ENCODE measurements at regions not wholly inside any gene's neighbourhood (a gene's known extent, or its start where the extent isn't known, plus 50 kb on each side); places are given as distances from the start of the nearest gene placed in this dataset.

DNA sequence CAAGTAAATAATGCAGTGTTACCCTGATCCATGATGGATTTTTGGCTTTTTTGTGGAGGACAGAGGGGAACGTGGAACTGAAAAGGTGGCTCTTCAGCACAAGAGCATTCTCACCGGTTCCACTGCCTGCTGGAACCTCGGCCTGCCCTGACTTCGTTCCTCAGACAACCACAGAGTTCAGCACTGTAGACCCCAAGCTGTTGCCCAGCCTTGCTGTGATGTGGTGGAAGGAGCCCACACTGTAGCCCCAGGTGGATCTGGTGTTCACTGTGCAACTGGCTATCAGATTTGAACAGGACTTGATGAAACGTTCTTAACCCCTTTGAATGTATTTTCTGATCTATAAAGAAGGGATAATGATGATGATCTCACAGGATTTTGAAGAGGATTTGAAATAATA, 293.5 kb downstream of the TRIB2 start:
- no peak for DNase-seq (ENCODE audit: low read depth in 2 of 2)

DNA sequence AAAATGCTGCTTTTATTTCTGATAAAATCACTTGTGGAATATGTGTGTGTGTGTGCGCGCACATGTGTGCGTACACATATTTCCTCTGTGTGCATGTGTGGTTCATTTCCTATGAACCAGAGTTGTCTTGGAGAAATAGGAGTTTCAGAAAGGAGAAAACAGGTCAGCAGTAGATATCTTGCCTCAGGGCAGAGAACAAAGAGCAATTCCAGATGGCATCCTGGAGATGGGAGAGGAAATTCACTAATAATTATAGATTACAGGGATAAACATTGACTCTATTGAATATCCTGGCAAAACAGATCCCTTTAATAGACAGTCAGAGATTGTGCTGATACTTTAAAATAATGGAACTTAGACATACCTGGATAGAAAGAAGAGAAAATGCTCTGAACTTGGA, 298.0 kb downstream of the TRIB2 start:
- no peak for DNase-seq (ENCODE audit: low read depth in 2 of 2)

DNA sequence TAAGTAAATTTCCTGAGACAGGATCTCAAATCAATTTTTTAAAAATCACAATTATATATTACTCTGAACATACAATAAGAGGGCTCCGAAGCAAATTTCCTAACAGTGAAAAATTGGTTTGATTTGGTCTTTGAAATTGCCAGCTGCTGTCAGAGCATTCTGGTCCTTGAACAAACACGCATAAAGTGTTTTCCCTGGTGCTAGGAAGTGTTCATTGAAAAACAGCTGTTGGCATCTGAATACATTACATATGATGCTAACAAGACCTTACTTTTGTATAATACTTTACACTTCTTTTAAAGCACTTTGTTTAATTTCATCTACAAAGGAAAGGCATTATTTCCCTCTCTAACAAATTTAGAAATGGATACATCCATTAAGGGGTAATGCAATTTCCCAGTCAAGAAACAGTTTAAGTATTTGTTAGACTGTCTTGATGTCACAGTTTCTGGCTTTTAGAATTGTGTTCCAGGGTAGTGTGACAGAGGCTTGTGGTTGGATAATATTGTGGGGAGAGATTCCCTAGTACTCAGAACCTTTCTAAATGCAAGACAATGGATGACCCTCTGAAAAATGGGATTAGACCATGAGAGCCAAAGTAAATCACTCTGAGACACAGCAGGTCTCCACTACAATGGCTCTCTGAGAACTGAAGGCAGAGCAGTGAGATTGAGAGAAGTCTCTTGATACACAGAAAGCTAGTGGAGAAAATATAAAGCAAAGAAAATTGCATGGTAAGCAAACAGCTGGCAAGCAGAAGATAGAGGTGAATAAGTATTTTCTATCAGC, 299.0 kb downstream of the TRIB2 start:
- no peak for DNase-seq (ENCODE audit: low read depth in 2 of 2)

DNA sequence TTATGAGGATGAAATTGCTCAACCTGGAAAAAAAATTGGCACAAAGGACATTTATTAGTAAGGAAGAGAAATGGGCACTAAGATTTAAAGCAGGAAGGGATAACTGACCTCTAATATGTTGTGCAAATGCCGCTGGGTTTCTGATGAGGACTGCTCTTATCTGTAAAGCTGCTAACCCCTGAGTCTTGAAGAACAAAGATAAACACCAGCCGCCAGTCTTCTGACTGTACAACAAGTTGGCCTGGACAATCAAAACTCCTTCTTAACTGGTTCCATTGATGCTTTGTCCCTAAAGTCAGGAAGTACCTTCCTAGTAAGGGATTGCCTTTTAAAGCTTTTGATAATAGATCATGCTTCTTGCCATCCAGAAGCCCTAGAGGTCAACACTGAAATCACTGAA, 301.8 kb downstream of the TRIB2 start:
- DNase-seq (ENCODE audit: low read depth in 2 of 2), result no peak

DNA sequence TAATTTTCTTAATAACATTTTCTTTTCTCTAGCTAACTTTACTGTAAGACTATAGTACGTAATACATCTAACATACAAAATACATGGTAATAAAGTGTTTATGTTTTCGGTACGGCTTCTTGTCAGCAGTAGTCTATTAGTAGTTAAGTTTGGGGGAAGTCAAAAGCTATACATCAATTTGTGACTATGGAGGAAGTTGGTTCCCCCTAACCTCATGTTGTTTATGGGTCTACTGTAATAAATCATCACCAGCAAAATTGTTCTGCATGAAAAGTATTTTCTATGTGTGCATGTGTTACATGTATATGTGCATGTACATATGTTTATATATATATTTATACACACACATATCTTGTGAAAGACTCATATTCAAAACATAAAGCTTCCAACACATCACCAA, 303.0 kb downstream of the TRIB2 start:
- no peak for DNase-seq (ENCODE audit: low read depth in 2 of 2)

DNA sequence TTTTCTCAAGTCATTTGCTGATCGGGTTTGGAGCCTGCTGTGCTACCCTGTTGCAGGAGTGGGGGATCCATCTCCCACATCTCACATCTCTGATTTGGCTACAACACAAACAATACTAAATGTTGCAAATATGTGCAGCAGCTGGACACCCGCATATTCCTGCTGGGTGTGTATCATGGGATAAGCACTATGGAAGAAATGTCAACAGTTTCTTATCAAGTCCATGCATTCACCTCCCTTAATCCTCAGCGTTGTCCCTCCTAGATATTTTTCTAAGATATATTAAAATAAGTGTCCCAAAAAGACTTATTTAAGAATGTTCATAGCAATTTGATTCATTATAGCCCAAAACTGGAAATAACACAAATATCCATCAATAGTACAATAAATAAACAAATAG, 303.7 kb downstream of the TRIB2 start:
- DNase-seq (ENCODE audit: low read depth in 2 of 2), result no peak

DNA sequence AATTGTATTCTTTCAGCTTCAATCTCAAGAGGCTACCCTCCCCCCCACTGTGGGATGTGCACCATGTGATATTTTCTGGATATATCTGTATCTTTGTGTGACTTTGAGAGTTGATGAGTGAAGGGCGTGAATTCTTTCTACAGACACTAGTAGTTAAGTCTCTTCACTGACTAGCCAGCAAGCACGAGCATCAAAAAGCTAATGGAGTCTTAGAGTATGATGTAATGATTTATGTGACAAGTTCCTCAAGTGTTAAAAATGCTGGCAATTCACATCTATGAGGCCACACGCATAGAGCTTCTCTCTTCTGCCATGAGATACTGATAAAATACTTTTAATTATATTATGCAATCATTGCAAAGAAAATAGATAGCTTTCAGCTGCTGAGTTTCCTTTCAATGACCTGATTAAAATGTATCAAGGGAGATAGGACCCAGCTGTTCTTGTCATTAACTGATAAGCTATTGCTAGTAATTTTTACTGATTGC, 304.8 kb downstream of the TRIB2 start:
- DNase-seq (ENCODE audit: low read depth in 2 of 2), result no peak

DNA sequence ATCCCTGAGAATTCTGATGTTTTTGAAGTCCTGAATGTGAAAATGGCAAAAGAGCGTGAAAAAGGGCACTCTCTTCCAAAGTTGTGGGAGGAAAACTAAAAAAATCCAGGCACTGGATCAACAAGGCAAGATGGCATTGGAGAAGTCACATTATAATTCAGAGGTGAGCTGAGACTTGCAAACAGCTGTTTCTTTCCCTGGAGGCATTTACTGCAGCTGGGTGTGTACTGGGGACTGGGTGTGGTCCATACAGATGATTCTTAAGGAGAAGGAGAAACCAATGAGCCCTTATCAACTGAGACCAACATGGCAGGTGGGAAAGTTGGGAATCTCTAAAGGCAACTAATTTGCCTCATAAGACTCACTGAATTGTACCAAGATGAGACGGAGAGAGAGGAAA, 313.9 kb downstream of the TRIB2 start:
- DNase-seq (ENCODE audit: low read depth in 2 of 2), result no peak

DNA sequence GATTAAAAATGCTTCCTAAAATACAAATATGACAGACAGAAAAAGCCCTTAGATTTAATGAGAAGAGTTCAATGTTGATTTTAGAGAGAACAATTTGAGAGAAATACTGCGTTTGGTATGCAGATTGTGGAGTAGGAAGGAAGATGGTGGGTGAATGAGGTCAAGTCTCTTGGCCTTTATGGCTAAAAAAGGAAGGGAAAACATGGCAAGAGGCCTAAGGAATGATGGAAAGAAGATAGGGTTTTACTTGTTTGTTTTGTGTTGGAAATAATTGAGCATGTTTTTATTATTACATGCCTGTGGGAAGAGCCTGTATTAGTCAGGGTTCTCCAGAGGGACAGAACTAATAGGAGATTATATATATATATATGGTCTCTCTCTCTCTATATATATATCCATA, 318.1 kb downstream of the TRIB2 start:
- DNase-seq (ENCODE audit: low read depth in 2 of 2), result no peak

DNA sequence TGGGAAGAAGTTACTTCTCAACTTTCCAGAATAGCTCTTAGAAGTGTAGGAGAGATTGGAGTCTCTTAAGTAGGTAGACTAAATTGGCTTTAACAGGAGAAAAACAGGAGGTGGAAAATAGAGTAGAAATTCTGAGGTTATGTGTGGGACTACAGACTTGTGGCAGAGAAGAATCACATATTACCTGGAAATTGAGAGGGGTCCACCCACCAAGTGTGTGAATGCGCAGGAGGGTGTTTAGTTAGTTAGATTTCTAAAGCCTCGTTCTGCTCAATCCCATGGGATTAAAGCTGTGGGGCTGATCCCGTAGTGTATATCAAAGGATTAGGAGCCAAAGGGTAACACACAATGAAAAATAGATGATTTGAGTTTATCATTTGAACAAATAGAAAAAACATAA, 319.1 kb downstream of the TRIB2 start:
- no peak for DNase-seq (ENCODE audit: low read depth in 2 of 2)

DNA sequence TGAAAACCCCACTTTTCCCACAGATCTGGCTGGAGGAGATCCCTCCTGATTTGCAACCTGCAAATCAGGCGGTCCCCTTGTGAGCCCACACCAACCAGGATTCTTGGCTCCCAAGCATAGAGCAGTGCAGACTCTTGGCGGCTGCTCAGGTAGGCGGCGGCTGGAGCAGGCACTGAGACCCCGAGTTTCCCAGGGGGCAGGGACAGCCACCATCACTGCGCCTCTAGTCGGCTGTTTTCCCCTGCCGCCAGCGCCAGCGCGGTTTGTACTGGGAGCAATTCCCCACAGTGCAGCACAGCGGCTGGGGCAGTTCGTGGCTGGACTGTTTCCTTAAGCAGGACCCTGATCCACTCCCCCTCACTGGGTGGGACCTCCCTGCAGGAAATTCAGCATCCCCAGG, 323.3 kb downstream of the TRIB2 start:
- DNase-seq (ENCODE audit: low read depth in 2 of 2), result no peak

DNA sequence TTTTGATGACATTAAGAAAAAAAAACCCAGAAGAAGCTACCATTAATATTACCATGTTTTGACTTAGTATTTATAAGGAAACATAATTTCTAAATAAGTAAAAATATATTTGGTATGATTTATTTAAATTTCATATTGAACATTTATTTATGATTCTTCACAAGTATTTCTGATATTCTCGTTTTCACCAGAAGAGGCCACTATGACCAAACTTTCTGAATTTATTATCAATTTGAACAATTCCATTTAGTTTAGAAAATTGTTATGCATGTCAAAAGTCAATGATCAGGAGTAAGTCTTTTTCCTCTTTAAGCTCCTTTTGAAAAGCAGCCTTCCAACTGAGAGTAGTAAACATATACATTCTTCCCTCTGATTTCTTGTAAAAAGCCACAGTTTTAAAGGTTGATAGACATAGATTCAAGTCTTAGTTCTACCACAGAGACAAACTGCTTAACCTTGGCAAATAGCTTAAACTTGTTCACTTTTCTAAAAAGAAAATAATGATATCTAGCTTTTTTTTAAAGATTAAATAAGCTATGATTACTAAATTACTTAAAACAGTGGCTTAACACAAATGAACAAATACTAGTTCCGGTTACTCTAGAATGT, 329.9 kb downstream of the TRIB2 start:
- DNase-seq (ENCODE audit: low read depth in 2 of 2), result no peak

DNA sequence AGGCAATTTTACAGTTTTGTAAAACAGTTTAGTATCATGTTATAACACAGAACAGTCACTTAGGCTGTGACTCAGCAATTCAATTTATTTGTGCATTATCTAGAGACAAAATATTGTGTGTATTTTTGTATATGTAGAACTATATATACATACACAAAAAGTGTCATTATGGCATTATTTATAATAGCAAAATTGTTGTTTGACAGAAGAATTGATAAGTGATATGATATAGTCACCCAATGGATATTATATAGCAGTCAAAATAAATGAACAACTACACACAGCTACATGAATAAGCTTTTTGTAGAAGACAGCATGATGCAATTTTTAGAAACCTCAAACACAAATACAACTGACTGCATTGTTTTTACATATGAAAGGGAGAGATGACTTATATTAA, 334.0 kb downstream of the TRIB2 start:
- no peak for DNase-seq (ENCODE audit: low read depth in 2 of 2)

DNA sequence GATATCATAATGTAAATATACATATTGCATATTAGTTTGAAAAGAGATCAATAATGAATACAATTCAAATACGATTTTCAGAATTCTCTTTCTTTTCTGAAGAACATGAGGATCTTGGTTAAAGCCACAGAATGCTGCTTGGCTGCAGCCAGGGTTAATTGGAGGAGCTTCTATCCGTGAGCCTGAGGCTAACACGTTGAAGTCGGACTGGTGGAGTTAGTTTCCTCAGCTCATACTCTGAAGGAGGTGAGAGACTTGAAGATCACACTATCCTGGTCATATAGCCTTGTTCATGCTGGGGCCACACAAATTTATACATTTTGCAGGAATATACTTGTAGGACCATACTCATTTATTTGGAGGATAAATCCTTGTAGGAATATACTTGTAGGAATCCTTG, 335.8 kb downstream of the TRIB2 start:
- DNase-seq (ENCODE audit: low read depth in 2 of 2), result no peak

DNA sequence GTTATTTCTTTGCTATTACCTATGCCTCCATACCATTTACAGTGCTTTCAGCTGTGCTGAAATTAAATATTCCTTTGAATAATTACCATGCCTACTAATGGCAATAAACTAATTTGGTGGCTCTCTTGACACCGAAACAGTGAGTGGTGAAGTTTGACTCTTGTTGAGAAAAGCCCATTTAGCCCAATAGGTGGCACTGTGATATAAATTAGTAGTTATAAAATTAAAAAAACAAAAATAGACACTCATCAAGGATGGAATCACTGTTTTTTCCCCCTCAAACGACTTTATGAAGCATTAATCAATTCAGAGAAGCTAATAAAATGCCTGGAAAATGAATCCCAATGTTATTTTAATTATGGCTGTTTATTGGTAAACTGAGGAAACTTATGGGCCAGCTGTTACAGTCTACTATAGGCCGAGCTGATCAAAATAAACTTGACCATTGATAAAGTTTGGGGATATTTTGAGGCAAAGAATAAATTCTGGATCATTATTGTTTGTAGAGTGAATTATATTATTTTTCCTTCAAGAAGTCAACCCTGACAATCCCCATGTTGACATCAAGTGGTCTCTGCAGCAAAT, 339.6 kb downstream of the TRIB2 start:
- no peak for DNase-seq (ENCODE audit: low read depth in 2 of 2)

DNA sequence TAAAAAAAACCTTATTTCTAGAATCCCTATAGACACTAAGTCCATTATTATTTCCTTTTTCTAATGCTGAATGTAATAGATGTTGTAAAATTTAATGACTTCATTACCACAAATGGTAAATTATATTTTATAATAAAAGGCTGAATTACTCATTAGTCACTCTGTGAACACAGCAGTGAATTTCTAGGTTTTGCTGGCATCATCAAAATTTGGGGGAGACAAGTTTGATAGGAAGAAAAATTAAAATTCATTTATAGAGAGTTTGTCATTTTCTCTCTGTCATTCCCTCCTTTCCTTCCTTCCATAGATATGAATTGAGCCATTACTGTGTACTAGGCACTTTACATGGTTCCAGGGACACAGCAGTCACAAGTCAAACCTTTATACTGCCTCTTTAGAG, 340.9 kb downstream of the TRIB2 start:
- DNase-seq (ENCODE audit: low read depth in 2 of 2), result no peak

DNA sequence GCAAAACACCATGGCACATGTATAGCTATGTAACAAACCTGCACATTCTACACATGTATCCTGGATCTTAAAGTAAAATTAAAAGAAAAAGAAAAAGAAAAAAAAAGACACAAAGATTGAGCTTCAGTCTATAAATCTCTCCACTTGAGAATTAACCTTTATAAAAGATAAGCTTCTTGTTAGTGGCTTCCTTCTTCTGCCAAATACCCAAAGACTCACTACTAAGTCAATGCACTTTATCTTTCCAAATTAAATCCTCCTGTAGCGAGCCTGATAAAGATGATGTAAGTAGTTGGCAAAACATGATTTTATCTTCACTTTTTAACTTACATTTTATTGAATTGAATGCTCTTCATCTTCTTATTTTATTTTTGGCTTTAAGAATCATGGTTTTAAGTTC, 349.9 kb downstream of the TRIB2 start:
- no peak for DNase-seq (ENCODE audit: low read depth in 2 of 2)

DNA sequence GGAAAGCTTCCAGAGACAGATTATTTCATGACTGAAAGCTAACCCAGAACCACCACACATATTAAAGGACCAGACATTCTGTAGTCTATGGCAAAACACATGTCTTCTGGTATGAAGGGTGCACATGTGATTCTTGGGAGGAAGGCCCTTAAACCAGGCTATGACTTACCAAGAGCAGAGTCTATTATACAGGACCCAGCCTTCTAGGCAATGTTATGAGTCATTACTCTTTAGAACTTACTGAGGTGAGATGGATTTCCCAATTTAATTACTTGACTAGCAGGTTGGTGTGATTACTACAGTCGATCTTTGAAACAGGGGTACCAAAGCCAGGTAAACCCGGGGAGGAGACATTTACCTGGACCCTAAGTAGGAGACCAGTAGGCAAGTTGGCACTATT, 350.8 kb downstream of the TRIB2 start:
- no peak for DNase-seq (ENCODE audit: low read depth in 2 of 2)

DNA sequence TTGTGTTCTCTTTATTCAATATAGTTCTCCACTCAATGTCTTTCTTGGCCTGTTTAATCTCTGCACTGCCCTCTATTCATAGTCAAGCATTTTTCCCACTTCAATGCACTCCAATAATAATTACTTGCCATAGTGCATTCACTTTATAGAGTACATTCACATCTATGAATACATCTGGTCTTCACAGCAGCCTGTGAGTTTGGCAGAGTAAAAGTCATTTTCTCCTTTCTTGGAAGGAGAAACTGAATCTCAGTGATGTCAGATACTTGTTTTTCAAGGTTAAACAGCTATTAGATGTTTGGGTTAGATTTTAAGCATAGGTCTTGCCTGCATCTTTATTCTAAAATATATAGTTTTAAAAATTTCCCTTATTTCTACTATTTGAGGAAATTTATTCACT, 373.2 kb downstream of the TRIB2 start:
- no peak for DNase-seq (ENCODE audit: low read depth in 2 of 2)

DNA sequence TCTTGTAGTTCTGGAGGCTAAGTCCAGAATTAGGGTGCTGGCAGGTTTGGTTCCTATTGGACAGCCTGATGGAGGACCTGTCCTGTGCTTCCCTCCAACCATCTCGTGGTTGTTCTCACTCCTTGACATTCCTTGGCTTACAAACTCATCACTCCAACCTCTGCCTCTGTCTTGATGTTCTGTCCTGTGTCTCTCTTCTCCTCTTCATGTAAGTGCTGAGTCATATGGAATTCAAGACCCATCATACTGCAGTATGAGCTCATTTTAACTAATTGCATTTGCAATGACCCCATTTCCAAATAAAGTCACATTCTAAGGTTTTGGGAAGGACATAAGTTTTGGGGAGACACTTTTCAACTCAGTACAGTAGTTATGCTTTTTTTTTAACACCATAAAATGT, 374.7 kb downstream of the TRIB2 start:
- DNase-seq (ENCODE audit: low read depth in 2 of 2), result no peak

DNA sequence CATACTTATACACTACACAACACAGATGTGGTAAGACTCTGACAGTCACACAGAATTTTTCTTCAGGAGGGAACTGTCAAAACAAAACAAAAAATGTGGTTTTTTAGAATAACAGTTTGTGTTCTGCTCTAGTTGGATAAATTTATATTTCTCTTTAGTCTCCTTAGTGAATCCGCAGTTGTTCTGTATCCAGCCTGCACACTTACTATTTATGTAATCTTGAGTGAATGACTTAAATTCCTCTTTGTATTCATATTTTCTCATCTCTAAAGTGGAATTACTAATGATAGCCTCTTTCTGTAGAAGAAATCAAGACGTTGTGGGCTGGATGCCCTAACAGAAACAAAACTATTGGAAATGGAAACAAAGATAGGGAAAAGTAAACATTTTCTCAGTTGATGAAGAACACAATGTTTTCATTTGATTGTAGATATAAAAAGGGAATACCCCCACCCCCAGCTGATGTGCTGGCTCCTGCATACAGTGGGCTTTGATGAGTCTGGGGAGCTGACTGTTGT, 375.2 kb downstream of the TRIB2 start:
- no peak for DNase-seq (ENCODE audit: low read depth in 2 of 2)

DNA sequence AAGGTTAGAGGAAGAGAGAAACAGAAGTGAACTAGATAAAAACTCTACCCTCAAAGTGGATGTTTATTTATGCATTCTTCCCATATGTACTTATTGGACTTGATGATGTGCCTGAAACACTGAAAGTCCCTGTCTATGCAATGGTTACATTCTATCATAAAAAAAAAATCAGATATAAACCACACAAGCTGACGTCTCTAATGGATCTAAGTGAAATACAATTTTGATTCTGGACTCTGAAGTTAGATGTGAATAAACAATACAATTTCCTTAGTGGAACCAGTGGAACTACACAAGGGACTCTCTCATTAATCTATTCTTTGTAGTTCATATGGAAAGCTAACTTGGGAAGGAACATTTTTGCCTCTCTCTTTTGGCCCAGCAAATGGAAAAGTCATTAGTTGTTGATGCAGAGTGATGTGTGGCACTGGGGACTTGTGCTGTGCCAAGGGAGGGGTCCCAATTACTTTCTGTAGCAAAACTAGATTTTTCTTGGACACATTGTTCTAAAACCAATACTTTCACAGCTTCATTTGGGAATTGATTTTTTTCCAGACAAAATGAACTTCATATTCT, 376.8 kb downstream of the TRIB2 start:
- no peak for DNase-seq (ENCODE audit: low read depth in 2 of 2)
